Neural progenitor cell (in vitro differentiated cells): ENCODE measurements at regions not wholly inside any gene's neighbourhood (a gene's known extent, or its start where the extent isn't known, plus 50 kb on each side); places are given as distances from the start of the nearest gene placed in this dataset.

Experiments used
- CTCF ChIP-seq: fragments of 200-600 bp; sonication (generic); IDR thresholded peaks from 2 replicates; pipeline ENCODE4 v1.5.1; 2017; ENCODE audit warnings: antibody characterized with exemption, mild to moderate bottlenecking
- EZH2 ChIP-seq: fragments of 200-600 bp; sonication (generic); IDR thresholded peaks from 2 replicates; pipeline ENCODE4 v1.6.1; 2017; ENCODE audit warnings: antibody characterized with exemption, mild to moderate bottlenecking, moderate library complexity
- EZH2phosphoT487 ChIP-seq: fragments of 200-600 bp; sonication (generic); IDR thresholded peaks from 2 replicates; pipeline ENCODE4 v1.6.1; 2017; ENCODE audit warnings: antibody characterized with exemption

- TF ChIP-seq CTCF, result no peak
- no peak for TF ChIP-seq EZH2
- no peak for TF ChIP-seq EZH2phosphoT487
Observed at GRCh38 chr7:13007331-13007730, 319.9 kb downstream of the ARL4A start.
